ENCODE measurements at regions not wholly inside any gene's neighbourhood (a gene's known extent, or its start where the extent isn't known, plus 50 kb on each side); places are given as distances from the start of the nearest gene placed in this dataset.

DNA sequence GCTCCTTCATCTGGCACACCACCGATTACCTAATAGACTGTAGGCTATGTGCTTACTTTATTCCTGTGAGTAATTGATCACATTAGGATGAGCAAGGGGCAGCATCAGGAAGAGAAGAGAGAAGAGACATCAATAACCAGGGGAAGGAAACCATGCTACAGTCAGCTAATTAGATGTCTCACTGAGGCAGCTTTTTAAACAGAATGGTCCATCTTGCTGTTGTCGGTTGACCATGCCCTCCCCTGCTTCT is 278.4 kb downstream of the RPLP1 start:
- Histone ChIP-seq H2AFZ (ENCODE audit: low read length) (no peak overlapping the region), H4K20me1 (ENCODE audit: insufficient read depth, low read length) (no peaks in the 10 kb centered on the region)
- TF ChIP-seq EZH2phosphoT487 (IDR thresholded peaks at IDR 0.05; ENCODE audit: low read length) (no peak), CTCF (IDR thresholded peaks at IDR 0.05; ENCODE audit: low read length) (no peak), EZH2 (optimal IDR thresholded peaks at IDR 0.05; ENCODE audit: low read depth, low read length) (no peak)

GRCh38 chr15:69731581-69731980 is 279.0 kb downstream of the RPLP1 start:
- DNase-seq, result no peak
- TF ChIP-seq EZH2phosphoT487 (IDR thresholded peaks at IDR 0.05; ENCODE audit: low read length) (no peak), EZH2 (optimal IDR thresholded peaks at IDR 0.05; ENCODE audit: low read depth, low read length) (no peak), CTCF (IDR thresholded peaks at IDR 0.05; ENCODE audit: low read length) (no peak)

More for the DNA sequence above, 278.4 kb downstream of the RPLP1 start:
- no peak overlapping the region for H3K4me2 ChIP-seq (ENCODE audit: low read depth, low read length)
- no peaks in the 10 kb centered on the region for H3K9me2 ChIP-seq (replicated peaks; ENCODE audit: insufficient read depth, low read length)
- no peak overlapping the region for H3K27ac ChIP-seq (ENCODE audit: low read length)
- no peak overlapping the region for H3K4me3 ChIP-seq (ENCODE audit: low read length)
- DNase-seq, result no peak
- no peaks in the 10 kb centered on the region for H3K9me3 ChIP-seq (replicated peaks; ENCODE audit: insufficient read depth, low read length)
- H3K27me3 ChIP-seq (replicated peaks; ENCODE audit: insufficient read depth, low read length), result no peaks in the 10 kb centered on the region
- no peaks in the 10 kb centered on the region for H3K79me2 ChIP-seq (ENCODE audit: low read length)
- no peak overlapping the region for H3K9ac ChIP-seq (ENCODE audit: low read length)
- H3K4me1 ChIP-seq (ENCODE audit: low read length), result peaks cover 28% of the 10 kb centered on the region
- no peaks in the 10 kb centered on the region for H3K36me3 ChIP-seq (replicated peaks; ENCODE audit: insufficient read depth, low read length)
- H3F3A ChIP-seq (ENCODE audit: insufficient read depth, low read length), result no peaks in the 10 kb centered on the region

GRCh38 chr15:69732133-69732532 is 279.5 kb downstream of the RPLP1 start:
- Histone ChIP-seq H3K4me1 (ENCODE audit: low read length) (peaks cover 18% of the 10 kb centered on the region), H3K9ac (ENCODE audit: low read length) (no peak overlapping the region), H3K4me3 (ENCODE audit: low read length) (no peak overlapping the region), H3K9me3 (replicated peaks; ENCODE audit: insufficient read depth, low read length) (no peaks in the 10 kb centered on the region), H3K27ac (ENCODE audit: low read length) (no peak overlapping the region), H4K20me1 (ENCODE audit: insufficient read depth, low read length) (no peaks in the 10 kb centered on the region), H3K9me2 (replicated peaks; ENCODE audit: insufficient read depth, low read length) (no peaks in the 10 kb centered on the region), H3K27me3 (replicated peaks; ENCODE audit: insufficient read depth, low read length) (no peaks in the 10 kb centered on the region), H3K4me2 (ENCODE audit: low read depth, low read length) (no peak overlapping the region), H2AFZ (ENCODE audit: low read length) (no peak overlapping the region), H3K79me2 (ENCODE audit: low read length) (no peaks in the 10 kb centered on the region), H3F3A (ENCODE audit: insufficient read depth, low read length) (no peaks in the 10 kb centered on the region), H3K36me3 (replicated peaks; ENCODE audit: insufficient read depth, low read length) (no peaks in the 10 kb centered on the region)
- no peak for DNase-seq
- TF ChIP-seq EZH2 (optimal IDR thresholded peaks at IDR 0.05; ENCODE audit: low read depth, low read length) (no peak), EZH2phosphoT487 (IDR thresholded peaks at IDR 0.05; ENCODE audit: low read length) (no peak), CTCF (IDR thresholded peaks at IDR 0.05; ENCODE audit: low read length) (no peak)

More at GRCh38 chr15:69731581-69731980, 279.0 kb downstream of the RPLP1 start:
- no peak overlapping the region for H3K4me2 ChIP-seq (ENCODE audit: low read depth, low read length)
- no peak overlapping the region for H3K4me3 ChIP-seq (ENCODE audit: low read length)
- no peaks in the 10 kb centered on the region for H4K20me1 ChIP-seq (ENCODE audit: insufficient read depth, low read length)
- H3K9ac ChIP-seq (ENCODE audit: low read length), result no peak overlapping the region
- H3F3A ChIP-seq (ENCODE audit: insufficient read depth, low read length), result no peaks in the 10 kb centered on the region
- H3K9me2 ChIP-seq (replicated peaks; ENCODE audit: insufficient read depth, low read length), result no peaks in the 10 kb centered on the region
- no peaks in the 10 kb centered on the region for H3K27me3 ChIP-seq (replicated peaks; ENCODE audit: insufficient read depth, low read length)
- no peak overlapping the region for H2AFZ ChIP-seq (ENCODE audit: low read length)
- H3K4me1 ChIP-seq (ENCODE audit: low read length), result peaks cover 22% of the 10 kb centered on the region
- no peak overlapping the region for H3K27ac ChIP-seq (ENCODE audit: low read length)
- H3K36me3 ChIP-seq (replicated peaks; ENCODE audit: insufficient read depth, low read length), result no peaks in the 10 kb centered on the region
- no peaks in the 10 kb centered on the region for H3K9me3 ChIP-seq (replicated peaks; ENCODE audit: insufficient read depth, low read length)
- no peaks in the 10 kb centered on the region for H3K79me2 ChIP-seq (ENCODE audit: low read length)

Data from MM.1S (cell line).